Tibial nerve (tissue), 4 donors: ENCODE measurements at regions not wholly inside any gene's neighbourhood (a gene's known extent, or its start where the extent isn't known, plus 50 kb on each side); places are given as distances from the start of the nearest gene placed in this dataset.

Experiments
- EP300 ChIP-seq, 2 donors: sonication (generic); formaldehyde crosslinking; IDR thresholded peaks; one replicate each; pipeline ENCODE4 v1.6.1; 2017; ENCODE audit warnings: antibody characterized with exemption in 2 of 2, mild to moderate bottlenecking in 1 of 2
- POLR2A ChIP-seq, 2 donors: fragments of 450-650 bp; IDR thresholded peaks; one replicate each; pipeline ENCODE4 v1.6.1; 2017; ENCODE audit warnings: antibody characterized with exemption in 2 of 2, mild to moderate bottlenecking in 2 of 2, moderate library complexity in 2 of 2
- TF ChIP-seq, protein P1 (sequence below), 5 experiments: fragments of 200-600 bp in 3 of 5; fragments of 450-650 bp in 2 of 5; sonication (generic) in 3 of 5; IDR thresholded peaks; one replicate each; pipeline ENCODE4 v1.5.1; 2016 to 2019; ENCODE audit warnings: antibody characterized with exemption in 5 of 5, mild to moderate bottlenecking in 3 of 5, moderate library complexity in 2 of 5

- TF ChIP-seq EP300 (IDR thresholded peaks at IDR 0.05) (no peak), POLR2A (IDR thresholded peaks at IDR 0.05) (no peak)
- TF ChIP-seq, protein P1, sequence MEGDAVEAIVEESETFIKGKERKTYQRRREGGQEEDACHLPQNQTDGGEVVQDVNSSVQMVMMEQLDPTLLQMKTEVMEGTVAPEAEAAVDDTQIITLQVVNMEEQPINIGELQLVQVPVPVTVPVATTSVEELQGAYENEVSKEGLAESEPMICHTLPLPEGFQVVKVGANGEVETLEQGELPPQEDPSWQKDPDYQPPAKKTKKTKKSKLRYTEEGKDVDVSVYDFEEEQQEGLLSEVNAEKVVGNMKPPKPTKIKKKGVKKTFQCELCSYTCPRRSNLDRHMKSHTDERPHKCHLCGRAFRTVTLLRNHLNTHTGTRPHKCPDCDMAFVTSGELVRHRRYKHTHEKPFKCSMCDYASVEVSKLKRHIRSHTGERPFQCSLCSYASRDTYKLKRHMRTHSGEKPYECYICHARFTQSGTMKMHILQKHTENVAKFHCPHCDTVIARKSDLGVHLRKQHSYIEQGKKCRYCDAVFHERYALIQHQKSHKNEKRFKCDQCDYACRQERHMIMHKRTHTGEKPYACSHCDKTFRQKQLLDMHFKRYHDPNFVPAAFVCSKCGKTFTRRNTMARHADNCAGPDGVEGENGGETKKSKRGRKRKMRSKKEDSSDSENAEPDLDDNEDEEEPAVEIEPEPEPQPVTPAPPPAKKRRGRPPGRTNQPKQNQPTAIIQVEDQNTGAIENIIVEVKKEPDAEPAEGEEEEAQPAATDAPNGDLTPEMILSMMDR (IDR thresholded peaks at IDR 0.05), result no peak
Observed at GRCh38 chr18:10249270-10249669, 205.2 kb upstream of the APCDD1 start.
